SK-N-SH (cell line): ENCODE measurements at regions not wholly inside any gene's neighbourhood (a gene's known extent, or its start where the extent isn't known, plus 50 kb on each side); places are given as distances from the start of the nearest gene placed in this dataset.

Source experiments
- CTCF ChIA-PET: fragments of 300-600, 350-600 bp; formaldehyde crosslinking; extraction: SDS; loops from one replicate; lab custom pipeline; 2021; lab: Yijun Ruan, JAX
- POLR2A ChIA-PET: fragments of 350-600 bp; sonication (Branson Sonifier 250); formaldehyde crosslinking; extraction: SDS; loops from one replicate; lab custom pipeline; 2020; ENCODE audit warnings: antibody characterized with exemption, inconsistent platforms; lab: Yijun Ruan, JAX
- DNase-seq: peaks from one replicate; pipeline ENCODE4 v3.0.0; 2012
- H2AFZ ChIP-seq: fragments of 200-600 bp; sonication (generic); 2 replicates; pipeline ENCODE4 v1.8.1; 2016; ENCODE audit warnings: antibody characterized with exemption, mild to moderate bottlenecking, low read depth
- H3F3A ChIP-seq: fragments of 200-600 bp; sonication (generic); replicated peaks from 2 replicates; pipeline ENCODE3; 2016; ENCODE audit warnings: antibody characterized with exemption, mild to moderate bottlenecking; ENCODE audit not compliant: insufficient read depth
- H3K27ac ChIP-seq, 2 experiments: fragments of 200-500 bp in 1 of 2; fragments of 200-600 bp in 1 of 2; sonication (Bioruptor generic) in 1 of 2; sonication (generic), shearing (Covaris generic) in 1 of 2; 2 replicates each; pipeline versions ENCODE4 v1.5.1 to v1.6.1; 2014 to 2016; ENCODE audit warnings: low read depth in 2 of 2, inconsistent platforms in 1 of 2, low read length in 1 of 2, mild to moderate bottlenecking in 1 of 2, mixed read lengths in 1 of 2
- H3K27me3 ChIP-seq: fragments of 200-600 bp; sonication (generic), shearing (Covaris generic); 2 replicates; pipeline ENCODE4 v1.6.1; 2016; ENCODE audit warnings: mixed run types; ENCODE audit not compliant: insufficient read depth
- H3K36me3 ChIP-seq, 2 experiments: fragments of 200-500 bp in 1 of 2; fragments of 200-600 bp in 1 of 2; sonication (Bioruptor generic) in 1 of 2; sonication (generic) in 1 of 2; replicated peaks in 1 of 2; 2 replicates each; pipeline versions ENCODE3 to v1.5.1; 2014 to 2016; ENCODE audit warnings: low read length in 1 of 2, mild to moderate bottlenecking in 1 of 2; ENCODE audit not compliant: insufficient read depth in 2 of 2, control insufficient read depth in 1 of 2
- H3K4me1 ChIP-seq, 2 experiments: fragments of 200-500 bp in 1 of 2; fragments of 200-600 bp in 1 of 2; sonication (Bioruptor generic) in 1 of 2; sonication (generic), shearing (Covaris generic) in 1 of 2; 2 replicates each; pipeline versions ENCODE4 v1.5.1 to v1.6.1; 2014 to 2016; ENCODE audit warnings: low read depth in 1 of 2, low read length in 1 of 2, mixed run types in 1 of 2; ENCODE audit not compliant: insufficient read depth in 2 of 2, control insufficient read depth in 1 of 2
- H3K4me2 ChIP-seq: fragments of 200-600 bp; sonication (generic), shearing (Covaris generic); 2 replicates; pipeline ENCODE4 v1.6.1; 2017; ENCODE audit warnings: mixed run types
- H3K4me3 ChIP-seq, 2 experiments: fragments of 200-500 bp in 1 of 2; fragments of 200-600 bp in 1 of 2; sonication (Bioruptor generic) in 1 of 2; sonication (generic), shearing (Covaris generic) in 1 of 2; 2 replicates each; pipeline versions ENCODE4 v1.5.1 to v1.8.1; 2014 to 2016; ENCODE audit warnings: low read depth in 2 of 2, inconsistent platforms in 1 of 2, low read length in 1 of 2, mild to moderate bottlenecking in 1 of 2, mixed read lengths in 1 of 2, moderate library complexity in 1 of 2
- H3K79me2 ChIP-seq: fragments of 200-600 bp; sonication (generic); 2 replicates; pipeline ENCODE4 v1.8.1; 2017; ENCODE audit warnings: mild to moderate bottlenecking; ENCODE audit not compliant: insufficient read depth
- H3K9ac ChIP-seq: fragments of 200-600 bp; sonication (generic); 2 replicates; pipeline ENCODE4 v1.6.1; 2017; ENCODE audit warnings: mixed run types
- H3K9me2 ChIP-seq: fragments of 200-600 bp; sonication (generic); 2 replicates; pipeline ENCODE4 v1.6.1; 2017; ENCODE audit warnings: mixed run types
- H3K9me3 ChIP-seq: fragments of 200-600 bp; sonication (generic); 2 replicates; pipeline ENCODE4 v1.6.1; 2017; ENCODE audit warnings: mixed run types, mild to moderate bottlenecking, moderate library complexity
- H4K20me1 ChIP-seq: fragments of 200-600 bp; sonication (generic); 2 replicates; pipeline ENCODE4 v1.6.1; 2017; ENCODE audit warnings: mild to moderate bottlenecking, mixed run types; ENCODE audit not compliant: insufficient read depth
- CHD2 ChIP-seq: fragments of 150-350 bp; IDR thresholded peaks from 2 replicates; pipeline ENCODE4 v1.6.1; 2018; ENCODE audit warnings: low read length; ENCODE audit not compliant: partially characterized antibody
- ELF1 ChIP-seq: IDR thresholded peaks from 2 replicates; pipeline ENCODE4 v1.4.0; 2012
- EP300 ChIP-seq, 2 experiments: IDR thresholded peaks; 2 replicates each; pipeline versions ENCODE4 v1.4.0 to v1.6.1; 2012; ENCODE audit warnings: borderline replicate concordance in 1 of 2, low read depth in 1 of 2, low read length in 1 of 2
- FOSL2 ChIP-seq: IDR thresholded peaks from 2 replicates; pipeline ENCODE4 v1.4.0; 2012; ENCODE audit warnings: low read depth, mild to moderate bottlenecking, moderate library complexity, borderline replicate concordance
- GATA2 ChIP-seq: sonication (generic); formaldehyde crosslinking; IDR thresholded peaks from 2 replicates; pipeline ENCODE4 v1.5.0; 2020; ENCODE audit warnings: mild to moderate bottlenecking, missing genetic modification reagents
- IRF3 ChIP-seq: fragments of 150-350 bp; IDR thresholded peaks from 2 replicates; pipeline ENCODE4 v1.6.1; 2016; ENCODE audit warnings: mild to moderate bottlenecking, low read depth, low read length
- MXI1 ChIP-seq: IDR thresholded peaks from 2 replicates; pipeline ENCODE4 v1.6.1; 2012; ENCODE audit warnings: mild to moderate bottlenecking, low read depth, low read length, improper control_type of control experiment
- PBX3 ChIP-seq: IDR thresholded peaks from 2 replicates; pipeline ENCODE4; 2012
- RAD21 ChIP-seq: IDR thresholded peaks from 2 replicates; pipeline ENCODE4 v1.6.1; 2012; ENCODE audit warnings: mild to moderate bottlenecking, low read length
- RCOR1 ChIP-seq: fragments of 150-350 bp; IDR thresholded peaks from 2 replicates; pipeline ENCODE4 v1.6.1; 2017; ENCODE audit warnings: antibody characterized with exemption, low read length
- SMC3 ChIP-seq: IDR thresholded peaks from 2 replicates; pipeline ENCODE4 v1.6.1; 2012; ENCODE audit warnings: low read depth, low read length, improper control_type of control experiment
- TCF12 ChIP-seq: IDR thresholded peaks from 2 replicates; pipeline ENCODE4 v1.4.0; 2012
- whole genome bisulfite sequencing: methylation state at CpG from one replicate; pipeline ENCODE4 v1.1.6; 2017; ENCODE audit warnings: low lambda C conversion rate; 5-methylcytosine and 5-hydroxymethylcytosine counted together

- DNase-seq = no peak
- Histone ChIP-seq H3K36me3 (no peaks in the 10 kb centered on the region), H3K9ac (no peak overlapping the region), H4K20me1 (no peaks in the 10 kb centered on the region), H3K27ac (no peak overlapping the region; a peak in 1 of 4 replicates), H3K79me2 (no peaks in the 10 kb centered on the region), H3K27me3 (no peaks in the 10 kb centered on the region), H2AFZ (no peak overlapping the region), H3K4me2 (no peak overlapping the region), H3F3A (no peaks in the 10 kb centered on the region), H3K4me1 (peaks cover 0 to 10% of the 10 kb centered on the region in 2 experiments; a peak in 2 of 4 replicates), H3K4me3 (no peak overlapping the region), H3K9me3 (no peaks in the 10 kb centered on the region), H3K9me2 (no peaks in the 10 kb centered on the region)
- TF ChIP-seq FOSL2 (no peak), MXI1 (no peak), IRF3 (no peak), ELF1 (no peak)
- CTCF ChIA-PET = interaction anchor here (2.2 kb wide), 1 partner anchor 48 kb away, joined by 9 read pairs; no protein-coding TSS in a partner anchor
- POLR2A ChIA-PET = no interaction called here
- 43% methylated on average over 3 of the region's 3 CpGs for WGBS
Measured at GRCh38 chr10:108862676-108863350, 1060.5 kb downstream of the XPNPEP1 start.

- H3K4me2 ChIP-seq = no peak overlapping the region
- no peaks in the 10 kb centered on the region for H3K27me3 ChIP-seq
- ChIA-PET CTCF (interaction anchor here (1.4 to 2.2 kb wide), 2 partner anchors 50 to 992 kb away, joined by 3 to 9 read pairs; no protein-coding TSS in a partner anchor), POLR2A (no interaction called here)
- H3K79me2 ChIP-seq = no peaks in the 10 kb centered on the region
- 49% methylated on average over 5 of the region's 5 CpGs for WGBS
- peak overlapping the region in 1 of 2 experiments; percentile 58; a peak in 2 of 4 replicates for H3K27ac ChIP-seq
- H3K4me3 ChIP-seq = no peak overlapping the region
- H2AFZ ChIP-seq = no peak overlapping the region
- no peaks in the 10 kb centered on the region for H3K9me3 ChIP-seq
- no peaks in the 10 kb centered on the region for H3K9me2 ChIP-seq
- no peaks in the 10 kb centered on the region for H3F3A ChIP-seq
- no peaks in the 10 kb centered on the region for H4K20me1 ChIP-seq
- no peaks in the 10 kb centered on the region for H3K36me3 ChIP-seq
- H3K4me1 ChIP-seq = peaks cover 0 to 10% of the 10 kb centered on the region in 2 experiments; a peak in 2 of 4 replicates
- peak; percentile 27 for DNase-seq
- TF ChIP-seq MXI1 (peak; percentile 48; the same call in 1 of the 2 replicates), TCF12 (no peak), RCOR1 (peak; percentile 91), PBX3 (no peak), SMC3 (no peak), RAD21 (peak; percentile 25), GATA2 (CRISPR knock-in tag) (peak; percentile 89), IRF3 (no peak), EP300 (IDR thresholded peaks at IDR 0.05; ENCODE audit: borderline replicate concordance in 1 of 2, low read depth in 1 of 2, low read length in 1 of 2) (peak in 1 of 2 experiments; percentile 80; a peak in 2 of 4 replicates), CHD2 (peak; percentile 57)
- no peak overlapping the region for H3K9ac ChIP-seq
Measured at GRCh38 chr10:108861181-108861754, 1062.0 kb downstream of the XPNPEP1 start.
